ENCODE measurements at regions not wholly inside any gene's neighbourhood (a gene's known extent, or its start where the extent isn't known, plus 50 kb on each side); places are given as distances from the start of the nearest gene placed in this dataset.

GRCh38 chr2:18243816-18244215 lies 316.6 kb downstream of the RDH14 start:
- DNase-seq: no peak

- no peak for DNase-seq
Observed at GRCh38 chr2:18242716-18243115, 317.7 kb downstream of the RDH14 start.

DNA sequence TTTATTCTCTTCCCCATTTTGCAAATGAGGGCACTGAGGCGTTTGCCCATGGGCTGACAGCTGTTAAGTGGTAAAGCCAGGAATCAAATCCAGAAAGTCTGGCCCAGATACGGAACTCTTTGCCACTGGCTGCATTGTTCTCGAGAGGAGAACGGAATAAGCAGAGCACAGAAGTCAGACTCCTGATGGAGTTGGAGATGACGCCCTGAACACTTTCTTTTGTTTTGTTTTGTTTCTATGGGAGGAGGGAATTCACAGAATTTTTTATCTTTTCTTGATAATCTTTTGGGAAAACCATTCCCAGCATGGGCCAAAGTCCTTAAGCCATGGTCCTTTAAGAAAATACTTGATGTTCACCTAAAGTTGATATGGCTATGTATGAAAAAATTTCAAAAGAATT lies 322.2 kb downstream of the RDH14 start:
- no peak for DNase-seq

GRCh38 chr2:18237298-18237697 lies 323.2 kb downstream of the RDH14 start:
- no peak for DNase-seq

DNA sequence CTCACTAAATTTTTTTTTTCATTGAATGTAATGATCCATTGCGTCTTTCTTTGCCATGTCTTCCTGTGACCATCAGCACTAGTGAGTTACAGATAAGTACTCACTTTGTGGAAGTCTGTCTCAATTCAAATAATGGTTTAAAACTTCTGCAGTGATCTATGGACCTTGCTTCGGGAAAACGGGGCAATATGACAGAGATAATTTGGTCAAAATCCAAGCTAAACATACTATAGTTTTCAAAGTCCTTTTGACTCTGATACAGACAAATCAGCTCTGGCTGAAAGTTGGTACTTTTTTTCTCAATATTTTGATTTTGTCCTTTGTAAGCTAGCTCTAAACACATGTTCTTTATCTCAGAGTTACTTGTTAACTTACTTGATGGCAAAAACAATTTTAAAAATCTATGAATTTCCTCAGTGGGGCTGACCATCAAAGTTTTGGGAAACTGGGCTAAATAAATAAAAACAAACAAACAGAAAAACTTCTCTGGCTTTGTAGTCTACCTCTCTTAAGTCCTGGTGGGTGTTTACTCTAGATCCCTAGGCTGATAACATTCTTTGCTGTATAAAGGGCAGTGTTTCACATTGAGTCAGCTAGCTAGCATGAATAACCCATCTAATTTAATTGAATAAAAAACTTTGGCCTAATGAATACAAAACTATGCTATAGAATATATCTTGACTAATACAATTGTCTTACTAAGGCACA lies 327.6 kb downstream of the RDH14 start:
- DNase-seq: no peak

- no peak for DNase-seq
Observed at GRCh38 chr2:18230668-18231067, 329.8 kb downstream of the RDH14 start.

- no peak for DNase-seq
Observed at GRCh38 chr2:18219676-18220075, 340.8 kb downstream of the RDH14 start.

DNA sequence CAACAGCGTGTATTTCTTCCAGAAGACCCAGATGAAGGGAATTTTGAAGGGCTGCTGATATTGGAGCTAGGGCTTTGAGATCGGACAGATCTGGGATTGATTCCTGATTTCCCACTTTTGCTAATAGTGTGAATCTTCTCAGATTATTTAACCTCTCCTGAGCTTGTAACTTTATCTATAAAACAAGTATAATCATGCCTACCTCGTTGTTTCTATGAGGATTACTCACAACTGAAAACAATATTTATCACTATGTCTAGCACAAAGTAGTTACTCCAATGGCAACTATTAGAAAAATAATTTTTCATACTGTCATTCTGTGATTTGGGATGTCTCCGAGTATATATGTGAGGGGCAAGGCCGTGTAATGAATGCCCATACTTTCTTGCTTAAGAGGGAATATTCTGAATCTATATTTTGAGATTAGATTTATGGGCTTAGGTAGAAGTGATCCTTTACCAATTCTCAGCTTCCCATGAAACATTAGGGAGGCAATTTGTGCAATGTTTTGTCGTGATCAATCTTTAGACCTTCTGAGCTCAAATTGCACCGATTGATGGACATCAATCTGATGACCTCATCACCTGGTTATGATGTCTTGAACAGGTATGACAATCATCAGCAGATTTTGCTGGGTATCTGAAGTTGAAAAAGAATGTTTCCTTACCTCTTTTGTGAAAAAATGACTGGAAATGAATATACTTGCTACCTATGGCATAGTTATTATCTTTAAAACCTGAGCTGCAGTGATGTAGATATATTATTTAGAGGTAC lies 339.9 kb downstream of the KCNS3 start:
- DNase-seq: no peak

- no peak for DNase-seq
Observed at GRCh38 chr2:18214936-18215335, 336.5 kb downstream of the KCNS3 start.

GRCh38 chr2:18213986-18214385 lies 335.5 kb downstream of the KCNS3 start:
- DNase-seq: no peak

- no peak for DNase-seq
Observed at GRCh38 chr2:18209934-18210639, 331.6 kb downstream of the KCNS3 start.

DNA sequence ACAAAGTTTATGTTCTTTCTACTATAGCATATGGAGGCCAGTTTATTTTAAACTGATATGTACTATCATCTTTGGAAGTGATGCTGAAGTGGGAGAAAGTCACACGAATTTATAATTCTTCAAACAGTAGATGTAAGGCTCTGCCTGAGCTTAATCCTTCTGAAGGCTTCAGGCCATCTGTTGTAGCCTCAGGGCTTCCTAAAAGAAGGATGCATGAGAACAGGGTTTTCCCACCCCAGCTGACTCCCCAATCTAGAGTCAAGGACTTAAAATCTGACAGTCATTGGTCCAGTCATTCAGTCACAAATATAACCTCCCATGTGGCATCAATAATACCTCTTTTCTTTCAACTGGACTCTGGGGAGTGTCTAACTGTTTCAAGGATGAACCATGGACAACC lies 330.5 kb downstream of the KCNS3 start:
- no peak for DNase-seq

DNA sequence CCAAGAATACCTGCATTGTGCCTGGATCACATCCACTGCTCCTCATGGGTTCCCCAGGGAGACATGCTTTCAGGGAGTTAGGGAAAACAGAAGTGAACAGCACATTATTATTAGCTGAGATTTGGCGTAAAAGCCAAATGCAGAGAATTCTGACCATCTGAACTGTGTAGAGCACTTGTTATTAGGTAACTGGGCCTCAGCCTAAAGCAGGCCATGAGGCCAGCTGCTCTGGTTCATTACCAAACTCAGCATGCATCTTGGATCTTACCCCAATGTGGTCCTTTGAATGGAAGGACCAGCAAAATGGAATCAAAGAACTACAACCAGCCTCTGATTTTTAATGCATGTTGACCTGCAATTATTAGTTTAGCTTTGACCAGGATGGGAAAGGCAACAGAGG lies 322.3 kb downstream of the KCNS3 start:
- no peak for DNase-seq

- DNase-seq: no peak
Observed at GRCh38 chr2:18198677-18199076, 320.2 kb downstream of the KCNS3 start.

DNA sequence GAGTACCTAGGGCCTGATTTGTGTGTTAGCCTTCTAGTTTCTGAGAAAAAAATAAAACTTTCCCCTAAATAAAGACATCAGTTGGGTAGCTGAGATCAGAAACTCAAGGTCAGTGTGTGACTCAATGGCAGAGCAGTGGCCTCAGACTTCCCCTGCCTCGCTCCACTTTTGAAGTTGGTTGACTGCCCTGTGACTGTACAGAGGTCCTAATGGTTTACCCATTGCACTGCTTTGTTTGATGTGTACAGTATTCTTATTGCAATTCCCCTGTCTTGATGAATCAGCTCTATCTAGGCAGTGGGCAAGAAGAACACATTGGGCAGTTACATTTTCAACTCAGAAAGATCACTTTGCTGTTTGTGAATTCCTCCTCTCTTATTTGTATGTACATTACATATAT lies 315.7 kb downstream of the KCNS3 start:
- DNase-seq: no peak

- DNase-seq: no peak
Observed at GRCh38 chr2:18186816-18187613, 308.5 kb downstream of the KCNS3 start.

- DNase-seq: no peak
Observed at GRCh38 chr2:18182861-18183260, 304.4 kb downstream of the KCNS3 start.

GRCh38 chr2:18180912-18181311 lies 302.4 kb downstream of the KCNS3 start:
- DNase-seq: no peak

DNA sequence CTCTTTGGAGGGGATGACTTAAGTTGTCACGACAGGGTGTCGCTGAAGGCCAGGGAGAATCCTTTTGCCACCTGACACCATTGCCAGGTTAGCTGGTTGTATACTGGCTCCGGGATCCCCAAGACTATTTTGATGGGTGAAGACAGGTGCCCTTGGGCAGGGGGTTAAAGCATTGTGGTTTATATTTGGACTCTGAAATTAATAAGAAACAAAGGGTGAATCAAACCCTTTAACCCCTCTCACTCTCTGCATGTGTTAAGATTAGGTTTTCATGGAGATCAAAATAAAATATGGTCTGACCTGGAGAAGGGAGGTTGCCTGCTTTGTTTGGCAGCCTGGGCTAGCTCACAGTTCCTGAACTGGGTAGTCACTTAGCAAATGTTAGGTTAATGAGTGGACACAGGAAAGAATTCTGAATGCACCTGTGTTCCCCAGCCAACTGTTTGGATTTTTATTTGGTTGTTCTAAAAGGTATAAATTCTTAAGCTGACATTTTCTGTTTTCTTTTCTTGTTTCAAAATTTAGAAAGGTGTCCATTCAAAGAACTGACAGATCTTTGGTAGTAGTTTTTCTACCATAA lies 301.7 kb downstream of the KCNS3 start:
- DNase-seq: no peak

DNA sequence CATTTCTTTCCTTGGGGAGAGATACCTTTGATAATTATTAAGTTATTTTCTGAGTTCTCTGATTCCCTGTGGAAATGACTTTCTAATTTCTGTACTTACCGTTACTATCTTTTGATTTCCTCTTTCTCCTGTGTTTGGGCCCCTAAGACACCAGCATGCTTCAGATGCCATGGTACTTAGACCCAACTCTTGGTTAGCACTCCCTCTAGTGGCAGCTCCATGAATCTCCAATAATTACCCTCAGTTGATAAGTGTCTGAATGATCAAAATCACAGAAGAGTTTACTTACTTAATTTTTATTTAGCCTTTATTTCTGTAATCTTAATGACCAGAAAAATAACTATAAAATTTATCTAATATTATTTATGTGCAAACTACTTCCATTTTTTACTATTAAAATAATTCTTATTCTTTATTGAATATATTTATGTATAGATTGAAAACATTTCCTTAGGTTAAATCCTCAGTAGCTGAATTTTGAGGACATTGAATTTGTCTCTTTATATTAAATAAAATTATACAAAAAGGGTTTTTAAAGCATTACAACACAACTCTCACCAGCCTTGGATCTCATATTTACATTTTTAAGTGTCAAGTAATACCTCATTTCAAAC lies 300.4 kb downstream of the KCNS3 start:
- peak in 1 of 2 donors; percentile 37 for DNase-seq

GRCh38 chr2:18176679-18177215 lies 298.3 kb downstream of the KCNS3 start:
- DNase-seq: no peak

- DNase-seq: no peak
Observed at GRCh38 chr2:18172607-18173006, 294.1 kb downstream of the KCNS3 start.
